AG09319 (cell line): ENCODE measurements at regions not wholly inside any gene's neighbourhood (a gene's known extent, or its start where the extent isn't known, plus 50 kb on each side); places are given as distances from the start of the nearest gene placed in this dataset.

Experiments
- DNase-seq: peaks from one replicate; pipeline ENCODE4 v3.0.0-alpha.2; 2010; ENCODE audit warnings: low read depth; ENCODE audit errors: extremely low read depth
- CTCF ChIP-seq: IDR thresholded peaks from 2 replicates; pipeline ENCODE4 v1.5.1; 2011; ENCODE audit warnings: low read depth, mild to moderate bottlenecking, inconsistent platforms, low read length, moderate library complexity

GRCh38 chr16:26992666-26993349 is 73.9 kb upstream of the C16orf82 start:
- no peak for TF ChIP-seq CTCF
- DNase-seq: no peak

GRCh38 chr16:26993511-26993910 is 73.2 kb upstream of the C16orf82 start:
- DNase-seq: no peak
- no peak for TF ChIP-seq CTCF

GRCh38 chr16:26993963-26994362 is 72.8 kb upstream of the C16orf82 start:
- no peak for TF ChIP-seq CTCF
- DNase-seq: no peak

- TF ChIP-seq CTCF: no peak
- no peak for DNase-seq
Observed at GRCh38 chr16:26995522-26995921, 71.2 kb upstream of the C16orf82 start.

- TF ChIP-seq CTCF: no peak
- no peak for DNase-seq
Observed at GRCh38 chr16:27005386-27005785, 61.3 kb upstream of the C16orf82 start.
